ENCODE measurements at regions not wholly inside any gene's neighbourhood (a gene's known extent, or its start where the extent isn't known, plus 50 kb on each side); places are given as distances from the start of the nearest gene placed in this dataset.

GRCh38 chr2:167462379-167462778, 574.1 kb downstream of the XIRP2 start:
- Histone ChIP-seq H3K27me3 (ENCODE audit: insufficient read depth, low read length) (no peaks in the 10 kb centered on the region), H3K27ac (ENCODE audit: low read length) (no peak overlapping the region), H3K36me3 (ENCODE audit: insufficient read depth, low read depth, low read length) (no peaks in the 10 kb centered on the region), H3K4me3 (ENCODE audit: low read length) (no peak overlapping the region), H3K9ac (ENCODE audit: low read depth, low read length) (no peak overlapping the region), H3K9me3 (ENCODE audit: insufficient read depth, low read depth, low read length) (peaks cover 9% of the 10 kb centered on the region), H3K4me1 (ENCODE audit: insufficient read depth, low read length) (no peaks in the 10 kb centered on the region)

- Histone ChIP-seq H3K36me3 (ENCODE audit: insufficient read depth, low read depth, low read length) (0 out of 2 replicates have a peak, but pooled peaks cover 4% of the 10 kb centered on the region), H3K27ac (ENCODE audit: low read length) (no peak overlapping the region), H3K9me3 (ENCODE audit: insufficient read depth, low read depth, low read length) (peaks cover 20% of the 10 kb centered on the region), H3K4me1 (ENCODE audit: insufficient read depth, low read length) (peaks cover 5% of the 10 kb centered on the region; the same call in 1 of the 2 replicates), H3K4me3 (ENCODE audit: low read length) (no peak overlapping the region), H3K9ac (ENCODE audit: low read depth, low read length) (no peak overlapping the region), H3K27me3 (ENCODE audit: insufficient read depth, low read length) (no peaks in the 10 kb centered on the region)
Measured at GRCh38 chr2:167454036-167454435, 565.8 kb downstream of the XIRP2 start.

- H3K27me3 ChIP-seq (ENCODE audit: insufficient read depth, low read length), result no peaks in the 10 kb centered on the region
- H3K9ac ChIP-seq (ENCODE audit: low read depth, low read length), result no peak overlapping the region
- H3K36me3 ChIP-seq (ENCODE audit: insufficient read depth, low read depth, low read length), result peaks cover 4% of the 10 kb centered on the region; the same call in 1 of the 2 replicates
- H3K27ac ChIP-seq (ENCODE audit: low read length), result no peak overlapping the region
- H3K4me1 ChIP-seq (ENCODE audit: insufficient read depth, low read length), result peaks cover 5% of the 10 kb centered on the region; the same call in 1 of the 2 replicates
- H3K9me3 ChIP-seq (ENCODE audit: insufficient read depth, low read depth, low read length), result peaks cover 34% of the 10 kb centered on the region
- H3K4me3 ChIP-seq (ENCODE audit: low read length), result no peak overlapping the region
Measured at GRCh38 chr2:167451496-167452289, 563.4 kb downstream of the XIRP2 start.

GRCh38 chr2:167450364-167450763, 562.1 kb downstream of the XIRP2 start:
- H3K4me1 ChIP-seq (ENCODE audit: insufficient read depth, low read length), result peaks cover 5% of the 10 kb centered on the region; the same call in 1 of the 2 replicates
- peaks cover 40% of the 10 kb centered on the region for H3K9me3 ChIP-seq (ENCODE audit: insufficient read depth, low read depth, low read length)
- H3K36me3 ChIP-seq (ENCODE audit: insufficient read depth, low read depth, low read length), result peaks cover 4% of the 10 kb centered on the region; the same call in 1 of the 2 replicates
- no peak overlapping the region for H3K27ac ChIP-seq (ENCODE audit: low read length)
- H3K4me3 ChIP-seq (ENCODE audit: low read length), result no peak overlapping the region
- H3K9ac ChIP-seq (ENCODE audit: low read depth, low read length), result no peak overlapping the region
- no peaks in the 10 kb centered on the region for H3K27me3 ChIP-seq (ENCODE audit: insufficient read depth, low read length)

GRCh38 chr2:167440382-167440781, 552.1 kb downstream of the XIRP2 start:
- Histone ChIP-seq H3K4me1 (ENCODE audit: insufficient read depth, low read length) (peaks cover 14% of the 10 kb centered on the region; the same call in 1 of the 2 replicates), H3K36me3 (ENCODE audit: insufficient read depth, low read depth, low read length) (no peaks in the 10 kb centered on the region), H3K9me3 (ENCODE audit: insufficient read depth, low read depth, low read length) (no peaks in the 10 kb centered on the region; the same call in 1 of the 2 replicates), H3K9ac (ENCODE audit: low read depth, low read length) (no peak overlapping the region), H3K27ac (ENCODE audit: low read length) (no peak overlapping the region), H3K27me3 (ENCODE audit: insufficient read depth, low read length) (no peaks in the 10 kb centered on the region), H3K4me3 (ENCODE audit: low read length) (no peak overlapping the region)

GRCh38 chr2:167438206-167438605, 549.9 kb downstream of the XIRP2 start:
- no peaks in the 10 kb centered on the region for H3K9me3 ChIP-seq (ENCODE audit: insufficient read depth, low read depth, low read length)
- no peak overlapping the region for H3K9ac ChIP-seq (ENCODE audit: low read depth, low read length)
- H3K4me3 ChIP-seq (ENCODE audit: low read length), result no peak overlapping the region
- no peaks in the 10 kb centered on the region for H3K27me3 ChIP-seq (ENCODE audit: insufficient read depth, low read length)
- no peak overlapping the region for H3K27ac ChIP-seq (ENCODE audit: low read length)
- H3K36me3 ChIP-seq (ENCODE audit: insufficient read depth, low read depth, low read length), result no peaks in the 10 kb centered on the region
- H3K4me1 ChIP-seq (ENCODE audit: insufficient read depth, low read length), result peaks cover 14% of the 10 kb centered on the region; the same call in 1 of the 2 replicates

- Histone ChIP-seq H3K9me3 (ENCODE audit: insufficient read depth, low read depth, low read length) (no peaks in the 10 kb centered on the region), H3K4me1 (ENCODE audit: insufficient read depth, low read length) (peaks cover 7% of the 10 kb centered on the region; the same call in 1 of the 2 replicates), H3K27ac (ENCODE audit: low read length) (no peak overlapping the region), H3K4me3 (ENCODE audit: low read length) (no peak overlapping the region), H3K9ac (ENCODE audit: low read depth, low read length) (no peak overlapping the region), H3K36me3 (ENCODE audit: insufficient read depth, low read depth, low read length) (no peaks in the 10 kb centered on the region), H3K27me3 (ENCODE audit: insufficient read depth, low read length) (no peaks in the 10 kb centered on the region)
Measured at GRCh38 chr2:167431949-167432348, 543.7 kb downstream of the XIRP2 start.

- Histone ChIP-seq H3K4me1 (ENCODE audit: insufficient read depth, low read length) (peaks cover 7% of the 10 kb centered on the region; the same call in 1 of the 2 replicates), H3K27ac (ENCODE audit: low read length) (no peak overlapping the region), H3K36me3 (ENCODE audit: insufficient read depth, low read depth, low read length) (no peaks in the 10 kb centered on the region), H3K4me3 (ENCODE audit: low read length) (no peak overlapping the region), H3K27me3 (ENCODE audit: insufficient read depth, low read length) (no peaks in the 10 kb centered on the region), H3K9me3 (ENCODE audit: insufficient read depth, low read depth, low read length) (no peaks in the 10 kb centered on the region), H3K9ac (ENCODE audit: low read depth, low read length) (no peak overlapping the region)
Measured at GRCh38 chr2:167430447-167430846, 542.2 kb downstream of the XIRP2 start.

- H3K9ac ChIP-seq (ENCODE audit: low read depth, low read length), result no peak overlapping the region
- no peak overlapping the region for H3K4me3 ChIP-seq (ENCODE audit: low read length)
- no peaks in the 10 kb centered on the region for H3K27me3 ChIP-seq (ENCODE audit: insufficient read depth, low read length)
- H3K9me3 ChIP-seq (ENCODE audit: insufficient read depth, low read depth, low read length), result no peaks in the 10 kb centered on the region
- peaks cover 17% of the 10 kb centered on the region for H3K4me1 ChIP-seq (ENCODE audit: insufficient read depth, low read length)
- no peaks in the 10 kb centered on the region for H3K36me3 ChIP-seq (ENCODE audit: insufficient read depth, low read depth, low read length)
- H3K27ac ChIP-seq (ENCODE audit: low read length), result no peak overlapping the region
Measured at GRCh38 chr2:167424803-167425755, 536.8 kb downstream of the XIRP2 start.

- H3K27me3 ChIP-seq (ENCODE audit: insufficient read depth, low read length), result no peaks in the 10 kb centered on the region
- H3K4me3 ChIP-seq (ENCODE audit: low read length), result no peak overlapping the region
- H3K9ac ChIP-seq (ENCODE audit: low read depth, low read length), result no peak overlapping the region
- no peaks in the 10 kb centered on the region for H3K36me3 ChIP-seq (ENCODE audit: insufficient read depth, low read depth, low read length)
- no peak overlapping the region for H3K27ac ChIP-seq (ENCODE audit: low read length)
- no peaks in the 10 kb centered on the region for H3K9me3 ChIP-seq (ENCODE audit: insufficient read depth, low read depth, low read length)
- peaks cover 17% of the 10 kb centered on the region for H3K4me1 ChIP-seq (ENCODE audit: insufficient read depth, low read length)
Measured at GRCh38 chr2:167424221-167424620, 535.9 kb downstream of the XIRP2 start.

GRCh38 chr2:167423731-167424130, 535.5 kb downstream of the XIRP2 start:
- H3K27ac ChIP-seq (ENCODE audit: low read length), result no peak overlapping the region
- H3K9me3 ChIP-seq (ENCODE audit: insufficient read depth, low read depth, low read length), result no peaks in the 10 kb centered on the region
- no peaks in the 10 kb centered on the region for H3K36me3 ChIP-seq (ENCODE audit: insufficient read depth, low read depth, low read length)
- H3K4me1 ChIP-seq (ENCODE audit: insufficient read depth, low read length), result peaks cover 17% of the 10 kb centered on the region
- no peak overlapping the region for H3K4me3 ChIP-seq (ENCODE audit: low read length)
- no peak overlapping the region for H3K9ac ChIP-seq (ENCODE audit: low read depth, low read length)
- no peaks in the 10 kb centered on the region for H3K27me3 ChIP-seq (ENCODE audit: insufficient read depth, low read length)
